AG09319 (cell line): ENCODE measurements at regions not wholly inside any gene's neighbourhood (a gene's known extent, or its start where the extent isn't known, plus 50 kb on each side); places are given as distances from the start of the nearest gene placed in this dataset.

Source experiments
- DNase-seq: peaks from one replicate; pipeline ENCODE4 v3.0.0-alpha.2; 2010; ENCODE audit warnings: low read depth; ENCODE audit errors: extremely low read depth
- TF ChIP-seq, protein P1 (sequence below): IDR thresholded peaks from 2 replicates; pipeline ENCODE4 v1.5.1; 2011; ENCODE audit warnings: low read depth, mild to moderate bottlenecking, inconsistent platforms, low read length, moderate library complexity

DNA sequence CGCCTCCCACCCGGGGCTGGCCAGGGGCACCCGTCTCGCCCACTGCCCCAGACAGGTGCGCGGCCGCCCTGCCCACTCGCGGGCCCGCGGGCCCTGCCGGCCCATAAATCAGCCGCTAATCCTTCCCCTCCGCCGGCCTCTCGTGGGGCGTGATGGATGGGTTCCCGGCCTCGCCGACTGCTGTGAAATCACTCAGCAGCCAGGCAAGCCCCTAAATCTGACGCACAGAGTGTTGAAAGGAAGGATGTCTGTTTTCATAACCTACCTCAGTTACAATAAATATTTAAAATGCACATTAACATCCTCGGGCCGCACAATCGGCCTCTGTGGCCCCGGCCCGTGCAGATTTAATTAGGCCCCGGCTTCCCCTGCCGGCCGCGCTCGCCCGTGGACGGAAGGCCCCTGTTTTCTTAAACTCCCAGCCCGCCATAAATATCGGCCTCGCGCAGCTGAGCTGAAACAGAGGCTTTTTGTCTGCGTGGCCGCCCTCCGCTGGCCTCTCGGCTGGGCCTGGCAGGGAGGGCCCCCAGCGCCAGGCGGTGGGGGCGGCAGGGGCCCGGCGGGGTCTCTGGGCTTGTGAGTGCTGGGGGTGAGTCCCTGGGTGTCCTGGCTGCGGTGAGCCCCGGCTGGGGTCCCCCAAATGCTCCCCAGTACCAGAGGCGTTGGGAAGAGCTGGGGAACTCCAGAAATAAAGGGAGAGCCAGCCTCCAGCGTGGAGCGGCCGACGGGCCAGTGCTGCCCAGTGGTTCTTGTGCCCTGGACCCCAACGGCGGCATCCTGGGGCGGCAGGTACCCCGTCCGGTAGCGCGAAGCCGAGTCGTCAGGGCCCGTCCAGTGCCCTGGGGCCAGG, 90.7 kb downstream of the UNCX start:
- TF ChIP-seq, protein P1, sequence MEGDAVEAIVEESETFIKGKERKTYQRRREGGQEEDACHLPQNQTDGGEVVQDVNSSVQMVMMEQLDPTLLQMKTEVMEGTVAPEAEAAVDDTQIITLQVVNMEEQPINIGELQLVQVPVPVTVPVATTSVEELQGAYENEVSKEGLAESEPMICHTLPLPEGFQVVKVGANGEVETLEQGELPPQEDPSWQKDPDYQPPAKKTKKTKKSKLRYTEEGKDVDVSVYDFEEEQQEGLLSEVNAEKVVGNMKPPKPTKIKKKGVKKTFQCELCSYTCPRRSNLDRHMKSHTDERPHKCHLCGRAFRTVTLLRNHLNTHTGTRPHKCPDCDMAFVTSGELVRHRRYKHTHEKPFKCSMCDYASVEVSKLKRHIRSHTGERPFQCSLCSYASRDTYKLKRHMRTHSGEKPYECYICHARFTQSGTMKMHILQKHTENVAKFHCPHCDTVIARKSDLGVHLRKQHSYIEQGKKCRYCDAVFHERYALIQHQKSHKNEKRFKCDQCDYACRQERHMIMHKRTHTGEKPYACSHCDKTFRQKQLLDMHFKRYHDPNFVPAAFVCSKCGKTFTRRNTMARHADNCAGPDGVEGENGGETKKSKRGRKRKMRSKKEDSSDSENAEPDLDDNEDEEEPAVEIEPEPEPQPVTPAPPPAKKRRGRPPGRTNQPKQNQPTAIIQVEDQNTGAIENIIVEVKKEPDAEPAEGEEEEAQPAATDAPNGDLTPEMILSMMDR, result no peak
- no peak for DNase-seq

DNA sequence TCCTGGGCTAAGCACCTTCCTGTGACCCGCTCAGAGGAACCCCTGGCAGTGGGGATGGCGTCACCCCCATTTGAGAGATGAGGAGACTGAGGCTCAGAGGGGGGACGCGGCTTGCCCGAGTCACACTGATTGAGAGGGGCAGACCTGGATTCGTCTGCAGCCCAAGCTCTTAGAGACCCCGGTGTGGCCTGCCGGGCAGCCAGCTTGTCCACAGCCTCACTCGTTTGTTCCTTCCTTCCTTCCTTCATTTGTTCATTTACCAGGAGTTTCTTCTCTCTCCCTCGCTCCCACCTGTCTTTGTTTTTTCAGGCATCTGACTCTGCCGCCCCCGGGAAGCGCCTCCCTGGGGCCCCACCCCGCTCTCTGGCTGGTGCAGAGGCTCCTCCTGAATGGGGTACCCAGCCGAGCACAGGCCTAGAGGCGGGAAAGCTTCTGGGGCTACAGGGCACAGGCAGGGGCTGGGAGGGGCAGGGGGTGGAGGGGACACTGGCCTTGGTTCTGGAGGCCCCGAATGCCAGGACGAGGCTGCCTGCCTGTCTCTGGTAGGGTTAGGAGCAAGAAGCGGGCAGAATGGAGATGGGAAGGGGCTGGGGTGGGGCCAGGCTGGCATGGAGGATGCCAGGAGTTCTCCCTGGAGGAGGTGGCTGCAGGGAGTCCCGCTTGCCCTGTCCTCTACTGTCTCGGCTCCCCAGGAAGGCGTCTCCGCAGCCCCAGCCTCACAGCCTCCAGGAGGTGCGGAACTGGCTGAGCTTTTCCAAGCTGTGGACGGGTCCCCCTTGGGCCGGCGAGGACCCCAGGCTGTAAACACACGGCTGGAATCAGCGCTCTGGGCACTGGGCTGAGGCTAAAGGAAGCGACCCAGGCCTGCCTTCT, 91.6 kb downstream of the UNCX start:
- TF ChIP-seq, protein P1, result no peak
- DNase-seq, result no peak

DNA sequence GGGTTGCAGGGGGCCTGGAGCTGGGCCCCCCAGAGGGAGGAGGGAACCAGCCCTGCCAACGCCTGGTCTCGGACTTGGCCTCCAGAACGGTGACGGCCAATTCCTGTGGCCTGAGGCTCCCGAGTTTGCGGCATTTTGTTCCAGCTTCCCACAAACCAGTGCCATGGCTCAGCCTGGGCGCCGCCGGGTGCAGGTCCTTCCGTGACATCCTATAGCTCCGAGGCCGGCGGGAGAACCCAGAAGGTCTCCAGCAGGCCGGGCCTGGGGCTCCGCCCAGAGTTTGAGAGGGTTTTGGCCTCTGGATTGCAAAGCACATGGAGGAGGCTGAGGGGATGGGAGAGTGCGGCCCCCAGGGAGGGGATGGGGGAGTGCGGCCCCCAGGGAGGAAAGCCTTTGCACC, 92.6 kb downstream of the UNCX start:
- DNase-seq, result no peak

DNA sequence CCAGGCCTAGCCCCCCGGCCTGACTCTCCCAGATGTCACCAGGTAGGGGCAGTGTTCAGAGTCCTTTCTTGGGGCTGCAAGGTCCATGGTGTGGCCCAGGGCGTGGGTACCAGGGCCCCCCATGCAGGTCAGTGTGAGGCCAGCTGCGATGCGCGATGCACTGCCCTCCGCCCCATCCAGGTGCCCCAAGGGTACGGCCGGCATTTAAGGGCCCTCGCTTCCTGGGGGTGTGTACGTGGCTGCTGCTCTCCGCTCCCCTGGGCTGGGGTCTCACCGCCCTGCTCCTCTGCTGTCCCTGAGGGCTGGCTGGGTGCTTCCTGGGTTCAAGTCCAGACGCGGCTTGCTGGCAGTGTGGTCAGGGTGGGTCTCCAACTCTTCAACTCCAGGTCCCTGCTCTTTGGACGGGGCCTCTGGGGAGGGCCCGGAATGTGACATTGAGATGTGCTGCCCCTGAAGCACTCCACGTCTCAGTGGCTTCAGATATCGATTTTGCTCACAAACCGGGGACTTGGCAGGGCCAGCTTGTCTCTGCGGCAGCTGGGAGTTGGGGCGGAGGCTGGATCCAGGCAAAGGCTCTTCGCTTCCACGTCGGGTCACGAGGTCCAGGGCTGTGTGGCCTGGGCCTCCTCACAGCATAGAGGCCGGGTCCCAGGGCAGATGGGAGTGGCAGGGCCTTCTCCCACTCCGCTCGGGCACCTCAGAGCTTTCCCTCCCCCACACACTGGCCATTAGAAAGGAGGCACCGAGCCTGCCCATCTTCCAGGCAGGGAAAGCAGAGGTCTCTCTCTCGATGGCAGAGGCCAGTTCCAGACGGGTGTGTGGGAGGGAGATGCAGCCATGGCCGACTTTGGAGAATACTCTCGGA, 93.2 kb downstream of the UNCX start:
- no peak for DNase-seq
- TF ChIP-seq, protein P1, result no peak

More for the DNA sequence above, 92.6 kb downstream of the UNCX start:
- TF ChIP-seq, protein P1, result no peak

DNA sequence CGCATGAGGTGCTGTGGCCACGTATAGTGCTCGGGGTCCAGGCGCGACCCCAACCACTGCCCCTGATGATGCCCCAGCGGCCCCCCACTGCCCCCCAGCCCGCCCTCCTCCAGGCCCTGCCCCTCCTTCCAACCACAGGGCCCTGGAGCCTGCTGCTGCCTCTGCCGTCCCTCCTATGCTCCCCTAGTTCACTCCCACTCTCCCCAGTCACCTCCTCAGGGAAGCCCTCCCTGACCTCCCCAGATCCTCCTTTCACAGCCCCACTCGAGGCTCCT, 93.8 kb downstream of the UNCX start:
- DNase-seq, result no peak
- TF ChIP-seq, protein P1, result no peak

DNA sequence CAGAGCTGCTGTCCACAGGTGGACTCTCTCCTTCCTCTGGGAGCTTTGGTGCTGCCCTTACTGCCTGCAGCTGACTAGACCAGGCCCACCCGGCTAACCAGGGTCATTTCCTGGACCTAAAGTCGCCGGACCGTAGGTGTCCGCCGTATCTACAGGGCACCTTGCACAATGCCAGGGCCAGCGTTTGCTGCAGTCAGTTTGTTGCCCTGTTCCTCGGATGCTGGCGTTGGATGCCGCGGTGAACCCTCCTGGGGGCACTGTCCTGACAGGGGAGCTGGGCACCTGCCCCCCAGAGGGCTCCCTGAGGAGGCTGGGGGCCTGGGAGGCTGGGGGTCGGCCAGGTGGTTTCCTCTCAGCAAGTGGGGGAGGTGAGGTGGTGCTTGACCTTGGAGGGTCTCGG, 96.6 kb downstream of the UNCX start:
- no peak for DNase-seq
- TF ChIP-seq, protein P1, result no peak
